Calu3 (cell line): ENCODE measurements at regions not wholly inside any gene's neighbourhood (a gene's known extent, or its start where the extent isn't known, plus 50 kb on each side); places are given as distances from the start of the nearest gene placed in this dataset.

Source experiments
- BruUV-seq: library from RNA; stranded (reverse); fragments of 400-500 nt; replicated peaks from 2 replicates; lab custom pipeline; 2021; lab: Mats Ljungman, UMichigan
- CTCF ChIA-PET: fragments of 300-600 bp; sonication (Branson Sonifier 250); formaldehyde crosslinking; loops from one replicate; lab custom pipeline; 2022; ENCODE audit warnings: antibody characterized with exemption; lab: Charles Lee
- DNase-seq: peaks from one replicate; pipeline ENCODE4 v3.0.0; 2022
- H3K27ac Mint-ChIP-seq: one replicate; pipeline ENCODE4 v1.8.0; 2022; ENCODE audit warnings: mixed read lengths; ENCODE audit not compliant: unreplicated experiment
- H3K27me3 Mint-ChIP-seq: one replicate; pipeline ENCODE4 v1.8.0; 2022; ENCODE audit warnings: mixed read lengths; ENCODE audit not compliant: unreplicated experiment
- H3K36me3 Mint-ChIP-seq: one replicate; pipeline ENCODE4 v1.8.0; 2022; ENCODE audit warnings: mild to moderate bottlenecking, moderate library complexity, mixed read lengths; ENCODE audit not compliant: insufficient read depth, unreplicated experiment
- H3K4me1 Mint-ChIP-seq: one replicate; pipeline ENCODE4 v1.8.0; 2022; ENCODE audit warnings: mild to moderate bottlenecking, low read depth, mixed read lengths; ENCODE audit not compliant: unreplicated experiment
- H3K4me3 Mint-ChIP-seq: one replicate; pipeline ENCODE4 v1.8.0; 2022; ENCODE audit warnings: mild to moderate bottlenecking, low read depth, moderate library complexity, mixed read lengths; ENCODE audit not compliant: unreplicated experiment
- H3K9me3 Mint-ChIP-seq: one replicate; pipeline ENCODE4 v1.8.0; 2022; ENCODE audit warnings: low read depth, mixed read lengths; ENCODE audit not compliant: unreplicated experiment
- CTCF ChIP-seq: fragments of 200-600 bp; IDR thresholded peaks from one replicate; pipeline ENCODE4 v1.8.0; 2022; ENCODE audit warnings: antibody characterized with exemption; ENCODE audit not compliant: unreplicated experiment
- intact Hi-C: fragments of 100-400 bp; cut with micrococcal nuclease; formaldehyde crosslinking; loops from one replicate; pipeline ENCODE4 v1.10.0; 2022; ENCODE audit not compliant: unreplicated experiment

GRCh38 chr9:31519424-31519823, 865.0 kb upstream of the ACO1 start:
- no TSS peak for BruUV-seq
- no peak overlapping the region for H3K4me3 Mint-ChIP-seq
- no peak overlapping the region for H3K27ac Mint-ChIP-seq
- no peaks in the 10 kb centered on the region for H3K36me3 Mint-ChIP-seq
- DNase-seq = no peak
- H3K9me3 Mint-ChIP-seq = peaks cover 8% of the 10 kb centered on the region
- CTCF ChIA-PET = interaction anchor here (0.7 kb wide), 1 partner anchor 8 kb away, joined by 3 read pairs; no protein-coding TSS in a partner anchor
- intact Hi-C loops = no loop called here
- H3K4me1 Mint-ChIP-seq = no peaks in the 10 kb centered on the region
- no peaks in the 10 kb centered on the region for H3K27me3 Mint-ChIP-seq
- no peak for TF ChIP-seq CTCF

- no peaks in the 10 kb centered on the region for H3K36me3 Mint-ChIP-seq
- no TSS peak for BruUV-seq
- TF ChIP-seq CTCF = no peak
- intact Hi-C loops = no loop called here
- DNase-seq = no peak
- H3K4me3 Mint-ChIP-seq = no peak overlapping the region
- no peaks in the 10 kb centered on the region for H3K27me3 Mint-ChIP-seq
- no peaks in the 10 kb centered on the region for H3K4me1 Mint-ChIP-seq
- CTCF ChIA-PET = interaction anchor here (0.7 kb wide), 1 partner anchor 9 kb away, joined by 3 read pairs; no protein-coding TSS in a partner anchor
- H3K9me3 Mint-ChIP-seq = peaks cover 8% of the 10 kb centered on the region
- no peak overlapping the region for H3K27ac Mint-ChIP-seq
Measured at GRCh38 chr9:31519826-31520225, 864.6 kb upstream of the ACO1 start.

GRCh38 chr9:31520301-31521085, 864.0 kb upstream of the ACO1 start:
- Mint-ChIP-seq H3K27me3 (no peaks in the 10 kb centered on the region), H3K36me3 (no peaks in the 10 kb centered on the region), H3K27ac (no peak overlapping the region), H3K4me1 (no peaks in the 10 kb centered on the region), H3K4me3 (no peak overlapping the region), H3K9me3 (peaks cover 8% of the 10 kb centered on the region)
- BruUV-seq = no TSS peak
- no peak for DNase-seq
- TF ChIP-seq CTCF = no peak
- intact Hi-C loops = no loop called here
- CTCF ChIA-PET = interaction anchor here (0.7 kb wide), 1 partner anchor 9 kb away, joined by 3 read pairs; no protein-coding TSS in a partner anchor

- no peak for DNase-seq
- no TSS peak for BruUV-seq
- H3K27me3 Mint-ChIP-seq = no peaks in the 10 kb centered on the region
- no peaks in the 10 kb centered on the region for H3K9me3 Mint-ChIP-seq
- CTCF ChIA-PET = no interaction called here
- TF ChIP-seq CTCF = no peak
- H3K4me1 Mint-ChIP-seq = no peaks in the 10 kb centered on the region
- no peaks in the 10 kb centered on the region for H3K36me3 Mint-ChIP-seq
- H3K4me3 Mint-ChIP-seq = no peak overlapping the region
- H3K27ac Mint-ChIP-seq = no peak overlapping the region
- intact Hi-C loops = no loop called here
Measured at GRCh38 chr9:31535651-31536050, 848.8 kb upstream of the ACO1 start.
